ENCODE measurements at regions not wholly inside any gene's neighbourhood (a gene's known extent, or its start where the extent isn't known, plus 50 kb on each side); places are given as distances from the start of the nearest gene placed in this dataset.

DNA sequence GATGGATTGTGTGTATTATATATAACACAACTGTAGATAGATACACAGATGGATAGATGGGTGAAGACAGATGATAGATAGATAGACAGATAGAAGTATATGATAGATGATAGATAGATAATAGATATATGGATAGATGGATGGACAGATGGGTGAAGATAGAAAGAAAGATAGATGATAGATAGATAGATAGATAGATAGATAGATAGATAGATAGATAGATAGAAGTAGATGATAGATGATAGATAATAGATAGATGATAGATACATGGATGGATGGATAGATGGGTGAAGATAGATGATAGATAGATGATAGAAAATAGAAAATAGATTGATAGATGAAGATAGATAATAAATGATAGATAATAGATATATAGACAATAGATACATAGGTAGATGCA, 83.3 kb downstream of the FOXF2 start:
- TF ChIP-seq POLR2AphosphoS5 (IDR thresholded peaks at IDR 0.05): no peak
- TF ChIP-seq, protein P1, sequence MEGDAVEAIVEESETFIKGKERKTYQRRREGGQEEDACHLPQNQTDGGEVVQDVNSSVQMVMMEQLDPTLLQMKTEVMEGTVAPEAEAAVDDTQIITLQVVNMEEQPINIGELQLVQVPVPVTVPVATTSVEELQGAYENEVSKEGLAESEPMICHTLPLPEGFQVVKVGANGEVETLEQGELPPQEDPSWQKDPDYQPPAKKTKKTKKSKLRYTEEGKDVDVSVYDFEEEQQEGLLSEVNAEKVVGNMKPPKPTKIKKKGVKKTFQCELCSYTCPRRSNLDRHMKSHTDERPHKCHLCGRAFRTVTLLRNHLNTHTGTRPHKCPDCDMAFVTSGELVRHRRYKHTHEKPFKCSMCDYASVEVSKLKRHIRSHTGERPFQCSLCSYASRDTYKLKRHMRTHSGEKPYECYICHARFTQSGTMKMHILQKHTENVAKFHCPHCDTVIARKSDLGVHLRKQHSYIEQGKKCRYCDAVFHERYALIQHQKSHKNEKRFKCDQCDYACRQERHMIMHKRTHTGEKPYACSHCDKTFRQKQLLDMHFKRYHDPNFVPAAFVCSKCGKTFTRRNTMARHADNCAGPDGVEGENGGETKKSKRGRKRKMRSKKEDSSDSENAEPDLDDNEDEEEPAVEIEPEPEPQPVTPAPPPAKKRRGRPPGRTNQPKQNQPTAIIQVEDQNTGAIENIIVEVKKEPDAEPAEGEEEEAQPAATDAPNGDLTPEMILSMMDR (IDR thresholded peaks at IDR 0.05): no peak
- no peak for TF ChIP-seq POLR2A (IDR thresholded peaks at IDR 0.05; ENCODE audit: low read depth)
- TF ChIP-seq EP300 (IDR thresholded peaks at IDR 0.05): no peak
- Histone ChIP-seq H3K27ac (replicated peaks in 1 of 4) (no peak overlapping the region), H3K4me1 (no peaks in the 10 kb centered on the region), H3K27me3 (peaks cover 0 to 8% (median 0%) of the 10 kb centered on the region in 4 donors), H3K9me3 (no peaks in the 10 kb centered on the region), H3K36me3 (no peaks in the 10 kb centered on the region), H3K4me3 (no peak overlapping the region)
- no peak for DNase-seq (ENCODE audit: extremely low spot score)
- intact Hi-C loops (cut with DNase I): no loop called here

DNA sequence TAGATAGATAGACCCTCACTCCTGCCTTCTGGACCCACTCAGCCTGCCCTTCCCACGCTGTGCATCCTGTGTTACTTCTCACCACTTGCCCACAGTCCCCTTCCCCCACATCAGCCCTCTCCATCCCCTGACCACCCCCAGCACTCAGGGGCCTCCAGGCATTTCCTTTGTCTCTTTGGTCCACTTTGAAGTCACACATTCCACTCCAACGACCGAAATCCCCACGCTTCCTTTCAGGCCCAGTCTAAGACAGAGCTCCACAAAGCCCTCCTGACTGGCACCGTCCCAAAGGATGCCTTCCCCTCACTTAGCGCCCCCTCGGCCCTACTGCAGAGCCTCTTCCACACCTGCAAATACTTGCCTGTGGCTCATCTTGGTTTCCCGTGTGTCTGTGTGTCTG, 83.8 kb downstream of the FOXF2 start:
- 55% methylated on average over 8 of the region's 8 CpGs for WGBS

DNA sequence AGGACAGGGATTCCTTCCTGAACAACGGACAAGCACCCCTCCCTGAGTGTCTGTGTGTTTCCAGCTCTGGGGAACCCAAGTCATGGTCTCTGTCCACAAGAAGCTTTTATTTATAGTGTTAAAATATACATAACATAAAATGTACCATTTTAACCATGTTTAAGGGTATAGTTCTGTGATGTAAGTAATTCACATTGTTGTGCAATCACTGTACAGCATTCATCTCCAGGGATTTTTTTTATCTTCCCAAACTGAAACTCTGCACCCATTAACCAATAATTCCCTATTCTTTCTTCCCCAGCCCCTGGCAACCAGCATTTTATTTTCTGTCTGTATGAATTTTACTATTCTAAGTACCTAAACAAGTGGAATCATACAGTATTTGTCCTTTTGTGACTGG, 84.2 kb downstream of the FOXF2 start:
- Histone ChIP-seq H3K36me3 (no peaks in the 10 kb centered on the region), H3K4me3 (no peak overlapping the region), H3K4me1 (no peaks in the 10 kb centered on the region), H3K27me3 (peaks cover 0 to 8% (median 0%) of the 10 kb centered on the region in 4 donors), H3K9me3 (no peaks in the 10 kb centered on the region), H3K27ac (replicated peaks in 1 of 4) (no peak overlapping the region)
- 57% methylated on average over 1 of the region's 1 CpG for WGBS
- no peak for DNase-seq (ENCODE audit: extremely low spot score)
- intact Hi-C loops (cut with DNase I): no loop called here
- no peak for TF ChIP-seq EP300 (IDR thresholded peaks at IDR 0.05)
- no peak for TF ChIP-seq POLR2A (IDR thresholded peaks at IDR 0.05; ENCODE audit: low read depth)
- TF ChIP-seq, protein P1 (IDR thresholded peaks at IDR 0.05): no peak
- no peak for TF ChIP-seq POLR2AphosphoS5 (IDR thresholded peaks at IDR 0.05)

More for the DNA sequence above, 83.8 kb downstream of the FOXF2 start:
- no peak overlapping the region for H3K4me3 ChIP-seq
- no peaks in the 10 kb centered on the region for H3K9me3 ChIP-seq
- TF ChIP-seq, protein P1 (IDR thresholded peaks at IDR 0.05): no peak
- H3K27me3 ChIP-seq: peaks cover 0 to 8% (median 0%) of the 10 kb centered on the region in 4 donors
- H3K36me3 ChIP-seq: no peaks in the 10 kb centered on the region
- H3K27ac ChIP-seq (replicated peaks in 1 of 4): no peak overlapping the region
- DNase-seq (ENCODE audit: extremely low spot score): no peak
- H3K4me1 ChIP-seq: no peaks in the 10 kb centered on the region
- intact Hi-C loops (cut with DNase I): no loop called here

DNA sequence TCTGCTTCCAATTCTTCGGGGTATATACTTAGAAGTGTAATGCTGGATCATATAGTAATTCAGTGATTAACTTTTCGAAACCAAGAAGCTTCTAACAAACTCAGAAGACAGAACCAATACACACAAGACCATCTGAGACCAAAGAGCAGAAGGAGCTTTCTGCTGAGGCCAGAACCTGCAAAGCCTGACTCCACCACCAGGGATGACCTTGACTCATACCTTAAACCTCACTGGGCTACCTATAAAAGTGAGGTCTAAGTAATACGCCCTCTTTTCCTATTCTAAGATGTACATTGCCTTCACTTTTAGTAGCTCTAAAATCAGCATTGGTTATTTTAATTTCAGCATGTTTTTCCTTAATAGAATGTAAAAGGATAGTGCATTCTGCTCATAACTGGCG, 84.8 kb downstream of the FOXF2 start:
- Histone ChIP-seq H3K36me3 (no peaks in the 10 kb centered on the region), H3K27me3 (peaks cover 0 to 8% (median 0%) of the 10 kb centered on the region in 4 donors), H3K9me3 (no peaks in the 10 kb centered on the region), H3K4me1 (no peaks in the 10 kb centered on the region), H3K27ac (replicated peaks in 1 of 4) (no peak overlapping the region), H3K4me3 (no peak overlapping the region)
- TF ChIP-seq EP300 (IDR thresholded peaks at IDR 0.05) (no peak), POLR2A (IDR thresholded peaks at IDR 0.05; ENCODE audit: low read depth) (no peak), POLR2AphosphoS5 (IDR thresholded peaks at IDR 0.05) (no peak)
- TF ChIP-seq, protein P1 (IDR thresholded peaks at IDR 0.05): no peak
- intact Hi-C loops (cut with DNase I): no loop called here
- 86% methylated on average over 4 of the region's 4 CpGs for WGBS
- DNase-seq (ENCODE audit: extremely low spot score): no peak

DNA sequence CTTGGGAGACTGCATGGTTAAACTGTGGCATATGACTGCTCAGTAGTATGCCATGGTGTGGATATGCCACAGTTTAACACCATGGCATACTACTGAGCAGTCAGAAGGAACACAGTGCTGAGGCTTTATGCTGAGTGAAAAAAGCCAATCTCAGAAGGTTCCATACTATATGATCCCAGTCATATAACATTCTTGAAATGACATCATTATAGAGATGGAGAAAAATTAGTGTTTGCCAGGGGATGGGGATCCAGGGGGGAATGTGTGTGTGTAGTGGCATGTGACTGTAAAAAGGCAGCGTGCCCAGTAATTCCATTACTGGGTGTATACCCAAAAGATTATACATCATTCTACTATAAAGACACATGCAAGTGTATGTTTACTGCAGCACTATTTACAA, 85.8 kb downstream of the FOXF2 start:
- Histone ChIP-seq H3K4me3 (no peak overlapping the region), H3K36me3 (no peaks in the 10 kb centered on the region), H3K9me3 (no peaks in the 10 kb centered on the region), H3K4me1 (no peaks in the 10 kb centered on the region), H3K27ac (replicated peaks in 1 of 4) (no peak overlapping the region), H3K27me3 (peaks cover 0 to 8% (median 0%) of the 10 kb centered on the region in 4 donors)
- no peak for DNase-seq (ENCODE audit: extremely low spot score)
- WGBS: 90% methylated on average over 1 of the region's 1 CpG
- TF ChIP-seq EP300 (IDR thresholded peaks at IDR 0.05) (no peak), POLR2AphosphoS5 (IDR thresholded peaks at IDR 0.05) (no peak), POLR2A (IDR thresholded peaks at IDR 0.05; ENCODE audit: low read depth) (no peak)
- TF ChIP-seq, protein P1 (IDR thresholded peaks at IDR 0.05): no peak
- intact Hi-C loops (cut with DNase I): no loop called here
